Activated CD4-positive, CD25-positive, alpha-beta regulatory T cell treated with anti-CD3 and anti-CD28 coated beads, Interleukin-2, amount 50 U/mL, for 72 hours (primary cell): ENCODE measurements at regions not wholly inside any gene's neighbourhood (a gene's known extent, or its start where the extent isn't known, plus 50 kb on each side); places are given as distances from the start of the nearest gene placed in this dataset.
"Not testable (repeated sequence)": the region's sequence is repeated elsewhere in the genome, so short reads cannot be mapped to it uniquely, and the experiment has no call there.

Source experiments
- DNase-seq: peaks from one replicate; pipeline ENCODE4 v3.0.0; 2021

- DNase-seq: no peak
Measured at GRCh38 chr16:66205287-66206231, 160.9 kb upstream of the CDH5 start.

GRCh38 chr16:66204756-66205155 lies 161.7 kb upstream of the CDH5 start:
- DNase-seq: no peak

- no peak for DNase-seq
Measured at GRCh38 chr16:66203476-66203875, 163.0 kb upstream of the CDH5 start.

GRCh38 chr16:66199189-66199588 lies 167.3 kb upstream of the CDH5 start:
- no peak for DNase-seq

- DNase-seq: no peak
Measured at GRCh38 chr16:66198641-66199040, 167.8 kb upstream of the CDH5 start.

GRCh38 chr16:66197668-66198278 lies 168.7 kb upstream of the CDH5 start:
- DNase-seq: no peak

GRCh38 chr16:66196770-66197169 lies 169.7 kb upstream of the CDH5 start:
- no peak for DNase-seq

- DNase-seq: no peak
Measured at GRCh38 chr16:66194866-66195265, 171.6 kb upstream of the CDH5 start.

GRCh38 chr16:66193543-66194229 lies 172.8 kb upstream of the CDH5 start:
- DNase-seq: no peak

- DNase-seq: no peak
Measured at GRCh38 chr16:66190411-66190810, 176.1 kb upstream of the CDH5 start.

GRCh38 chr16:66189951-66190350 lies 176.5 kb upstream of the CDH5 start:
- DNase-seq: no peak

- no peak for DNase-seq
Measured at GRCh38 chr16:66188917-66189725, 177.4 kb upstream of the CDH5 start.

GRCh38 chr16:66186251-66186785 lies 180.2 kb upstream of the CDH5 start:
- DNase-seq: no peak

GRCh38 chr16:66182592-66182991 lies 183.9 kb upstream of the CDH5 start:
- DNase-seq: no peak

GRCh38 chr16:66176731-66177130 lies 189.8 kb upstream of the CDH5 start:
- no peak for DNase-seq

- no peak for DNase-seq
Measured at GRCh38 chr16:66176111-66176510, 190.4 kb upstream of the CDH5 start.

- no peak for DNase-seq
Measured at GRCh38 chr16:66175636-66176035, 190.9 kb upstream of the CDH5 start.

- no peak for DNase-seq
Measured at GRCh38 chr16:66175058-66175457, 191.4 kb upstream of the CDH5 start.

- DNase-seq: not testable (repeated sequence)
Measured at GRCh38 chr16:66173796-66174195, 192.7 kb upstream of the CDH5 start.

- DNase-seq: not testable (repeated sequence)
Measured at GRCh38 chr16:66173181-66173580, 193.3 kb upstream of the CDH5 start.

- DNase-seq: no peak
Measured at GRCh38 chr16:66172463-66172862, 194.0 kb upstream of the CDH5 start.

GRCh38 chr16:66171578-66171977 lies 194.9 kb upstream of the CDH5 start:
- no peak for DNase-seq

GRCh38 chr16:66170989-66171388 lies 195.5 kb upstream of the CDH5 start:
- no peak for DNase-seq
